Sigmoid colon (tissue), 6 donors: ENCODE measurements at regions not wholly inside any gene's neighbourhood (a gene's known extent, or its start where the extent isn't known, plus 50 kb on each side); places are given as distances from the start of the nearest gene placed in this dataset.

ENCODE experiments used
- DNase-seq: peaks from one replicate; pipeline ENCODE4 v3.0.0-alpha.2; 2019
- H3K27ac ChIP-seq, 4 donors: fragments of 200-600 bp; sonication (generic); one replicate each; pipeline ENCODE4 v1.5.1; 2016 to 2019; ENCODE audit warnings: mild to moderate bottlenecking in 1 of 4
- H3K27me3 ChIP-seq, 3 donors: fragments of 200-600 bp; sonication (generic); one replicate each; pipeline ENCODE4 v1.5.1; 2019; ENCODE audit warnings: mild to moderate bottlenecking in 1 of 3
- H3K36me3 ChIP-seq, 4 donors: fragments of 200-600 bp; sonication (generic); one replicate each; pipeline ENCODE4 v1.5.1; 2016 to 2019
- H3K4me1 ChIP-seq, 4 donors: fragments of 200-600 bp; sonication (generic); one replicate each; pipeline ENCODE4 v1.5.1; 2017 to 2019
- H3K4me3 ChIP-seq, 4 donors: fragments of 200-600 bp; sonication (generic); one replicate each; pipeline ENCODE4 v1.5.1; 2017 to 2019; ENCODE audit warnings: mild to moderate bottlenecking in 2 of 4, moderate library complexity in 1 of 4
- H3K9me3 ChIP-seq, 4 donors: fragments of 200-600 bp in 3 of 4; sonication (generic) in 3 of 4; one replicate each; pipeline versions ENCODE4 v1.5.1 to v1.6.1; 2013 to 2019
- EP300 ChIP-seq, 4 donors: sonication (generic); formaldehyde crosslinking; IDR thresholded peaks; one replicate each; pipeline ENCODE4 v1.6.1; 2017; ENCODE audit warnings: antibody characterized with exemption in 4 of 4
- POLR2A ChIP-seq, 2 donors: fragments of 450-650 bp; IDR thresholded peaks; one replicate each; pipeline ENCODE4 v1.6.1; 2016; ENCODE audit warnings: antibody characterized with exemption in 2 of 2, mild to moderate bottlenecking in 2 of 2, moderate library complexity in 2 of 2
- POLR2AphosphoS5 ChIP-seq, 4 donors: sonication (generic); formaldehyde crosslinking; IDR thresholded peaks; one replicate each; pipeline ENCODE4 v1.6.1; 2017; ENCODE audit warnings: antibody characterized with exemption in 4 of 4
- WGBS, 2 donors: extraction: QIAGEN DNeasy Blood & Tissue Kit; methylation state at CpG; one replicate each; pipeline ENCODE4 v1.1.7; 2013; 5-methylcytosine and 5-hydroxymethylcytosine counted together
- intact Hi-C: fragments of 100-400 bp; cut with DNase I; formaldehyde crosslinking; loops from one replicate; pipeline ENCODE4 v1.15.1; 2023
- TF ChIP-seq, protein P1 (sequence below), 4 experiments: fragments of 450-650 bp in 3 of 4; fragments of 200-600 bp in 1 of 4; IDR thresholded peaks; one replicate each; pipeline ENCODE4 v1.5.1; 2016 to 2019; ENCODE audit warnings: antibody characterized with exemption in 4 of 4, mild to moderate bottlenecking in 3 of 4, moderate library complexity in 2 of 4
- donor health status: healthy with polysubstance abuse.
- donor health status: healthy.

DNA sequence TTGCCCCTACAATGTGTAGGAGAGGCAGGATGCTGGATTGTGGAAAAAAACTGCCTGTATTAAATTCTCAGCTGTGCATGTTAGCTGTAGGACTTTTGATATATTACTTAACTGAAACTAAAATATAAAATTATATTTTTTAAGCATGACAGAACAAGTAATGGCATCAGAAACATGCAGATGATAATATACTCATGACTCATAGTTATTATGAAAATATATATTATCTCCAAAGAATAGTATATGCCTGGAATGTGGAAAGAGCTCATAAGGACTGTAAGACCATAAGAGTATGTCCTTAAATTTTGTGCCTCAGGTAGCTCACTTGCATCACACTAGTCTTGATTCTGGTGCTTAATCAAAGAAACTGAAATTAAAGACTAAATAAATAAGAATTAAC, 1100.6 kb downstream of the TECRL start:
- H3K9me3 ChIP-seq: no peaks in the 10 kb centered on the region
- H3K27ac ChIP-seq: no peak overlapping the region
- intact Hi-C loops: no loop called here
- no peak overlapping the region for H3K4me3 ChIP-seq
- no peaks in the 10 kb centered on the region for H3K27me3 ChIP-seq
- TF ChIP-seq, protein P1, sequence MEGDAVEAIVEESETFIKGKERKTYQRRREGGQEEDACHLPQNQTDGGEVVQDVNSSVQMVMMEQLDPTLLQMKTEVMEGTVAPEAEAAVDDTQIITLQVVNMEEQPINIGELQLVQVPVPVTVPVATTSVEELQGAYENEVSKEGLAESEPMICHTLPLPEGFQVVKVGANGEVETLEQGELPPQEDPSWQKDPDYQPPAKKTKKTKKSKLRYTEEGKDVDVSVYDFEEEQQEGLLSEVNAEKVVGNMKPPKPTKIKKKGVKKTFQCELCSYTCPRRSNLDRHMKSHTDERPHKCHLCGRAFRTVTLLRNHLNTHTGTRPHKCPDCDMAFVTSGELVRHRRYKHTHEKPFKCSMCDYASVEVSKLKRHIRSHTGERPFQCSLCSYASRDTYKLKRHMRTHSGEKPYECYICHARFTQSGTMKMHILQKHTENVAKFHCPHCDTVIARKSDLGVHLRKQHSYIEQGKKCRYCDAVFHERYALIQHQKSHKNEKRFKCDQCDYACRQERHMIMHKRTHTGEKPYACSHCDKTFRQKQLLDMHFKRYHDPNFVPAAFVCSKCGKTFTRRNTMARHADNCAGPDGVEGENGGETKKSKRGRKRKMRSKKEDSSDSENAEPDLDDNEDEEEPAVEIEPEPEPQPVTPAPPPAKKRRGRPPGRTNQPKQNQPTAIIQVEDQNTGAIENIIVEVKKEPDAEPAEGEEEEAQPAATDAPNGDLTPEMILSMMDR (IDR thresholded peaks at IDR 0.05): no peak
- TF ChIP-seq POLR2AphosphoS5 (IDR thresholded peaks at IDR 0.05): no peak
- no peak for TF ChIP-seq EP300 (IDR thresholded peaks at IDR 0.05)
- no peak for TF ChIP-seq POLR2A (IDR thresholded peaks at IDR 0.05)
- no peaks in the 10 kb centered on the region for H3K4me1 ChIP-seq
- no peak for DNase-seq
- H3K36me3 ChIP-seq: no peaks in the 10 kb centered on the region

DNA sequence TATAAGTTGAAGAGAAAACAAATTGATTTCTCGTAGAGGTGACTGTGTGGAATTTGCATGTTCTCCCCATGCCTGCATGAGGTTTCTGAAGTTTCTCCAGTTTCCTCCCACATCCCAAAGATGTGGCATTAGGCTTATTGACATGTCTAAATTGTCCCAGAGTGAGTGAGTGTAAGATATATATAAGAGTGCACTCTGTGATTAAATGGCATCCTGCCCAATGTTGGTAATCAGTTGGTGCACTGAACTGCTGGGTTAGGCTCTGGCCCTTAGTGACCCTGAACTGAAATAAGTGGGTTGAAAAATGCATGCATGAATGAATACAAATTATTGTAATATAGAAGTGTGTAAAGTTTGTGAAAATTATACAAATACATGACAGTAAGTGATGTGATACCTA, 1106.5 kb downstream of the TECRL start:
- no peaks in the 10 kb centered on the region for H3K36me3 ChIP-seq
- no peak for DNase-seq
- intact Hi-C loops: no loop called here
- no peaks in the 10 kb centered on the region for H3K27me3 ChIP-seq
- no peak overlapping the region for H3K27ac ChIP-seq
- no peaks in the 10 kb centered on the region for H3K4me1 ChIP-seq
- H3K9me3 ChIP-seq: no peaks in the 10 kb centered on the region
- 71 to 91% methylated on average over 1 of the region's 1 CpG for WGBS, 2 donors
- no peak overlapping the region for H3K4me3 ChIP-seq
- TF ChIP-seq, protein P1 (IDR thresholded peaks at IDR 0.05): no peak
- TF ChIP-seq POLR2AphosphoS5 (IDR thresholded peaks at IDR 0.05): no peak
- no peak for TF ChIP-seq POLR2A (IDR thresholded peaks at IDR 0.05)
- TF ChIP-seq EP300 (IDR thresholded peaks at IDR 0.05): no peak

- no peak overlapping the region for H3K27ac ChIP-seq
- no peak for TF ChIP-seq POLR2A (IDR thresholded peaks at IDR 0.05)
- TF ChIP-seq POLR2AphosphoS5 (IDR thresholded peaks at IDR 0.05): no peak
- no peak for TF ChIP-seq EP300 (IDR thresholded peaks at IDR 0.05)
- TF ChIP-seq, protein P1 (IDR thresholded peaks at IDR 0.05): no peak
- H3K27me3 ChIP-seq: no peaks in the 10 kb centered on the region
- no peaks in the 10 kb centered on the region for H3K4me1 ChIP-seq
- intact Hi-C loops: no loop called here
- no peaks in the 10 kb centered on the region for H3K36me3 ChIP-seq
- WGBS, 2 donors: 80 to 94% methylated on average over 1 of the region's 1 CpG
- DNase-seq: no peak
- H3K4me3 ChIP-seq: no peak overlapping the region
- no peaks in the 10 kb centered on the region for H3K9me3 ChIP-seq
Measured at GRCh38 chr4:63302078-63302477, 1107.2 kb downstream of the TECRL start.

GRCh38 chr4:63296773-63297172, 1112.5 kb downstream of the TECRL start:
- no peak overlapping the region for H3K27ac ChIP-seq
- H3K4me1 ChIP-seq: no peaks in the 10 kb centered on the region
- no peaks in the 10 kb centered on the region for H3K9me3 ChIP-seq
- no peaks in the 10 kb centered on the region for H3K27me3 ChIP-seq
- H3K36me3 ChIP-seq: no peaks in the 10 kb centered on the region
- intact Hi-C loops: no loop called here
- 40 to 48% methylated on average over 1 of the region's 1 CpG for WGBS, 2 donors
- TF ChIP-seq EP300 (IDR thresholded peaks at IDR 0.05) (no peak), POLR2A (IDR thresholded peaks at IDR 0.05) (no peak), POLR2AphosphoS5 (IDR thresholded peaks at IDR 0.05) (no peak)
- TF ChIP-seq, protein P1 (IDR thresholded peaks at IDR 0.05): no peak
- H3K4me3 ChIP-seq: no peak overlapping the region
- no peak for DNase-seq

DNA sequence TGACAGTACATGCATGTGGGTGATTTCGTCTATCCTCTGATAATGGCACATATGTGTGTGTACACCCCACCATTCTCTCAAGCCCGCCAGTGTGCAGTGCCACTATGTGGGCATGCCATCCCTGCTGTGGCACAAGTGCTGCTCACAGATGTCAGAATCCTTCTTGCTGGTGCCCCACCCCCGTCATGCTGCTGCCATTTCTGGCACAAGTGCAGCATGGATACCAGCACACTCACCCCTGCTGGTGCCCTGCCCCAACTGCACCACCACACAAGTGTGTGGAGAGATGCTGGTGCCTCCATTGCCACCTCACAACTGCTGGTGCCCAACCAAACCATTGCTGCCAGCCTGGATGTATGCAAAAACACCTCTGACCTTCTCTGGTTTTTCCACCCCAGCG, 1133.8 kb downstream of the TECRL start:
- no peak overlapping the region for H3K4me3 ChIP-seq
- H3K27me3 ChIP-seq: no peaks in the 10 kb centered on the region
- peak; percentile 34 for DNase-seq
- no peaks in the 10 kb centered on the region for H3K4me1 ChIP-seq
- H3K27ac ChIP-seq: no peak overlapping the region
- no peaks in the 10 kb centered on the region for H3K36me3 ChIP-seq
- intact Hi-C loops: no loop called here
- 68 to 83% methylated on average over 4 of the region's 4 CpGs for WGBS, 2 donors
- TF ChIP-seq POLR2AphosphoS5 (IDR thresholded peaks at IDR 0.05): no peak
- TF ChIP-seq, protein P1 (IDR thresholded peaks at IDR 0.05): no peak
- TF ChIP-seq EP300 (IDR thresholded peaks at IDR 0.05): no peak
- no peak for TF ChIP-seq POLR2A (IDR thresholded peaks at IDR 0.05)
- H3K9me3 ChIP-seq: no peaks in the 10 kb centered on the region
